ENCODE measurements at regions not wholly inside any gene's neighbourhood (a gene's known extent, or its start where the extent isn't known, plus 50 kb on each side); places are given as distances from the start of the nearest gene placed in this dataset.
A peak's percentile ranks its signal among the peaks of the same experiment; 100 is the strongest.

DNA sequence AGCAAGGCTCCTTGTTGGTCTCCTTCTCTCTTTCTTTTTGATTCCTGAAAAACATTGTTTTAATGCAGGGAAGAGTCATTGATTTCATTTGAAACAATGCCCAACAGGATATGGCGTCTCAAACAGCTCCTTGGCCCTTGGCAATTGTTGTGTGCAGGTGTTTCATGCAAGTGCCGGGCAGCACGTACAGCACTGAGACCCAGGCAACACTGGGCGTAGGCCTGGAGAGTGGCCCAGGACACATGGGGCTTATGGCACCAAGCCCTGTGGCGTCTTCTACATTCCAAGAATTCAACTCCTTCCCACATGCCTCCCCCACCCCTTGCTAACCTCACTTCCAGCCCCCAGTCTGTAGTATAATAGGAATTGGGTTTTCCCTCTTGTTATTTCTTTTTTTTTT, 230.4 kb downstream of the SPTSSA start:
- Histone ChIP-seq H3K36me3 (no peaks in the 10 kb centered on the region), H3K27me3 (ENCODE audit: low read depth) (peaks cover 5% of the 10 kb centered on the region), H3K4me3 (no peak overlapping the region), H3K4me1 (peaks cover 4% of the 10 kb centered on the region), H3K27ac (no peak overlapping the region), H3K9me3 (no peaks in the 10 kb centered on the region)
- TF ChIP-seq, protein P1, sequence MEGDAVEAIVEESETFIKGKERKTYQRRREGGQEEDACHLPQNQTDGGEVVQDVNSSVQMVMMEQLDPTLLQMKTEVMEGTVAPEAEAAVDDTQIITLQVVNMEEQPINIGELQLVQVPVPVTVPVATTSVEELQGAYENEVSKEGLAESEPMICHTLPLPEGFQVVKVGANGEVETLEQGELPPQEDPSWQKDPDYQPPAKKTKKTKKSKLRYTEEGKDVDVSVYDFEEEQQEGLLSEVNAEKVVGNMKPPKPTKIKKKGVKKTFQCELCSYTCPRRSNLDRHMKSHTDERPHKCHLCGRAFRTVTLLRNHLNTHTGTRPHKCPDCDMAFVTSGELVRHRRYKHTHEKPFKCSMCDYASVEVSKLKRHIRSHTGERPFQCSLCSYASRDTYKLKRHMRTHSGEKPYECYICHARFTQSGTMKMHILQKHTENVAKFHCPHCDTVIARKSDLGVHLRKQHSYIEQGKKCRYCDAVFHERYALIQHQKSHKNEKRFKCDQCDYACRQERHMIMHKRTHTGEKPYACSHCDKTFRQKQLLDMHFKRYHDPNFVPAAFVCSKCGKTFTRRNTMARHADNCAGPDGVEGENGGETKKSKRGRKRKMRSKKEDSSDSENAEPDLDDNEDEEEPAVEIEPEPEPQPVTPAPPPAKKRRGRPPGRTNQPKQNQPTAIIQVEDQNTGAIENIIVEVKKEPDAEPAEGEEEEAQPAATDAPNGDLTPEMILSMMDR (IDR thresholded peaks at IDR 0.05), result no peak
- ATAC-seq (no peak), DNase-seq (no peak)
- intact Hi-C loops (cut with DNase I), result no loop called here

DNA sequence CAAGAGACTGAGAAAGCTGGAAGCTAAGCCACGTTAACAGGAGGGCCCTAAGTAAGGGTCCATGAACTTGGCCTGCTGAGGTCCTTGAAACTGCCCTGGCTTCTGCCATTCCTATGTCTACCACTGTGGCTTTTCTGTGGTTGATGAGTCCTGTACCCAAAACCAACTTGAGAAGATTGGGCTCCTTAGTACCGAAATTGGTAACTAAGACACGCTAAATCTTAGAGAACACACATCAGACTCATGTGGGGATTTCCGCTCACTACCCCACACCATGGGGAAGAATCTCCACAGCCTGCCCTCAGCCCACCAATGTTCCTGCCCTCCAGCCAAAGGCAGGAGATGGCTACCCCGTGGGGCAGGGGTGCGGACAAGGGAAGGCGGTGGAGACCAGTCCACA, 232.9 kb downstream of the SPTSSA start:
- Histone ChIP-seq H3K27me3 (ENCODE audit: low read depth) (peaks cover 8% of the 10 kb centered on the region), H3K36me3 (no peaks in the 10 kb centered on the region), H3K4me1 (peaks cover 4% of the 10 kb centered on the region), H3K27ac (no peak overlapping the region), H3K4me3 (no peak overlapping the region), H3K9me3 (no peaks in the 10 kb centered on the region)
- ATAC-seq (no peak), DNase-seq (no peak)
- intact Hi-C loops (cut with DNase I), result no loop called here
- TF ChIP-seq, protein P1 (IDR thresholded peaks at IDR 0.05), result no peak

DNA sequence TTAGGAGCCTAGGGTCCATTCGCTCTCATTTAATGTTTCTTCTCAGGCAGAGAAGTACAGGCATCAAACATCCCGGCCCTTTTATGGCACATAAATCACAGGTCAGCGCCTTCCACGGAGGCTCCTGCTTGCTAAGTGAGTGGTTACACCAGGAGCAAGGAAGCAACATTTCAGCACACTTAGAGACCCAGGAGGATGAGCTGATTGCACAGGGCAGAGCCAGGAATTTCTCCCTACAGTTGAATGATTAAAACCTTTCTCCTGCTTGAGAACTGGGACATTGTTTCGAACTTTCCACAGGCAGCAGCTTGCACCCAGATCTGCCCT, 233.4 kb downstream of the SPTSSA start:
- no peaks in the 10 kb centered on the region for H3K36me3 ChIP-seq
- intact Hi-C loops (cut with DNase I), result no loop called here
- no peak overlapping the region for H3K27ac ChIP-seq
- no peak overlapping the region for H3K4me3 ChIP-seq
- peaks cover 4% of the 10 kb centered on the region for H3K4me1 ChIP-seq
- TF ChIP-seq, protein P1 (IDR thresholded peaks at IDR 0.05), result no peak
- no peak for ATAC-seq
- H3K27me3 ChIP-seq (ENCODE audit: low read depth), result peaks cover 8% of the 10 kb centered on the region
- no peaks in the 10 kb centered on the region for H3K9me3 ChIP-seq
- DNase-seq, result no peak

DNA sequence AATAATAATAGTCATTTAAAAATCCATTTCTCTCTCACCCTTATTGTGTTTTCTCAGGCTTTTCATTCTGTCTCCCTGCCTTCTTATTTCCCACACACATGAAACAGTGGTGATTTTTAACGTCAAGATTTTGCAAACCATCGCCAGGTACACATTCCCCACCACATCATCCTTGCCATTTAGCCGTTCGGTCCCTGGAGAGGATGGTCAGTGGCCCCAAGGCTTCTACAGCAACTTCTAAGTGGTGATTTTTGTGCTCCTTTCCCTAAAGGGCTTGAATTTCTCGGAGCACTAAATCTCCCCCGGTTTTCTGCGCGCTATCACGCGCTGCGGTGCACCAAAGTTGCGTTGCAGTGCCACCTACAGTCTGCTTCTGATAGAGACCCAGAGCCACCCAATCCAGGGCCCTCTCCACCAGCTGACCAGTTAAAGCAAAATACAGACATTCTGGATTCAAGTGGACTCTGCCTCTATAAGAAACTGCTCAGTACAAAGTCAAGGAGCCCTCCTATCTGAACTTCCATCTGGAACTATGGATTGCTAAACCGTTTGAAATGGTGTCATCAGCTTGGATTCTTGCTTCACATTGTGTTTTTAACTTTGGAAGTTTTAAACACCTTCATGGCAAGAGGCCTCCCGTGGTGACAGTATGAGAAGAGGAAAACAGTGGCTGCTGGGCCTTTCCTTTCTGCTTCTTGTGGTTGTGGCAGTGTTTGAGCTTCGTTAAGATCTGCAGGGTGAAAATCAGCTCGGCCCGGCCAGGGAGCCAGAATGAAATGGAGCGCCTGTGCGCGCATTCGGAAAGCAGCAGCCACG, 234.0 kb downstream of the SPTSSA start:
- H3K4me3 ChIP-seq, result no peak overlapping the region
- peak; percentile 89 to 93 for ATAC-seq
- H3K9me3 ChIP-seq, result no peaks in the 10 kb centered on the region
- DNase-seq, result peak; percentile 59
- peaks cover 8% of the 10 kb centered on the region for H3K27me3 ChIP-seq (ENCODE audit: low read depth)
- peaks cover 4% of the 10 kb centered on the region for H3K4me1 ChIP-seq
- intact Hi-C loops (cut with DNase I), result no loop called here
- H3K36me3 ChIP-seq, result no peaks in the 10 kb centered on the region
- TF ChIP-seq, protein P1 (IDR thresholded peaks at IDR 0.05), result peak; percentile 81
- H3K27ac ChIP-seq, result no peak overlapping the region

DNA sequence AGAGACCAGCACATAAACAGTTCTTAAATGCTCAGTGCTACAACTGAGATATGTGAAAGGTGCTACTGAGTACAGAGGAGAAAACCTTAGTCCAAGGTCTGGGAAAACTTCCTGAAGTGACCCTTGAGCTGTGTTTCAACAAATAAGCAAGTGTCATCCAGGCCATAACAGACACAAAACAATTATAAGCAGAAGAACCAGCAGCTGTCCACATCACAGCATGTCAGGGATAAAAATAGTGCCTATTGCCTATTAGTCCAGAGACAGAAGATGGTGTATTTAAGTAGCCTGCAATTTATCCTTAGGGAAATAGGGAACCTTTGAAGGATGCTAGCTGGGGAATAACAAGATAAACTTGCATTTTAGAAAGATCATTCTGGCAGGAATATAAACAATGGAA, 237.8 kb downstream of the SPTSSA start:
- H3K27me3 ChIP-seq (ENCODE audit: low read depth), result peaks cover 8% of the 10 kb centered on the region
- no peak overlapping the region for H3K4me3 ChIP-seq
- no peaks in the 10 kb centered on the region for H3K9me3 ChIP-seq
- DNase-seq, result no peak
- H3K4me1 ChIP-seq, result peaks cover 4% of the 10 kb centered on the region
- no peaks in the 10 kb centered on the region for H3K36me3 ChIP-seq
- TF ChIP-seq, protein P1 (IDR thresholded peaks at IDR 0.05), result no peak
- no peak for ATAC-seq
- no peak overlapping the region for H3K27ac ChIP-seq
- intact Hi-C loops (cut with DNase I), result no loop called here

Data from lower lobe of right lung (tissue), 2 donors.